Loucy (cell line): ENCODE measurements at regions not wholly inside any gene's neighbourhood (a gene's known extent, or its start where the extent isn't known, plus 50 kb on each side); places are given as distances from the start of the nearest gene placed in this dataset.
"Not testable (repeated sequence)": the region's sequence is repeated elsewhere in the genome, so short reads cannot be mapped to it uniquely, and the experiment has no call there.

Experiments used
- H2AFZ ChIP-seq: fragments of 200-600 bp; sonication (generic); 2 replicates; pipeline ENCODE4 v1.6.0; 2016; ENCODE audit warnings: antibody characterized with exemption, mild to moderate bottlenecking, low read length, moderate library complexity
- H3F3A ChIP-seq: fragments of 200-600 bp; 2 replicates; pipeline ENCODE4 v1.6.0; 2016; ENCODE audit warnings: antibody characterized with exemption, low read depth, mild to moderate bottlenecking
- H3K27me3 ChIP-seq: fragments of 200-600 bp; sonication (generic); 2 replicates; pipeline ENCODE4 v1.6.1; 2014; ENCODE audit warnings: low read length, mild to moderate bottlenecking; ENCODE audit not compliant: insufficient read depth, poor library complexity, severe bottlenecking
- H3K36me3 ChIP-seq: fragments of 200-600 bp; sonication (generic); 2 replicates; pipeline ENCODE4 v1.6.1; 2016; ENCODE audit warnings: low read length; ENCODE audit not compliant: insufficient read depth
- H3K4me1 ChIP-seq: fragments of 200-600 bp; sonication (generic); 2 replicates; pipeline ENCODE4 v1.5.1; 2014; ENCODE audit warnings: low read length, mild to moderate bottlenecking; ENCODE audit not compliant: insufficient read depth, poor library complexity, severe bottlenecking
- H3K4me2 ChIP-seq: fragments of 200-600 bp; sonication (generic); 2 replicates; pipeline ENCODE4 v1.6.0; 2014; ENCODE audit warnings: antibody characterized with exemption, low read length, low read depth, mild to moderate bottlenecking; ENCODE audit not compliant: poor library complexity, severe bottlenecking
- H3K4me3 ChIP-seq: fragments of 200-600 bp; sonication (generic); 2 replicates; pipeline ENCODE4 v1.5.1; 2014; ENCODE audit warnings: low read length, mild to moderate bottlenecking, mixed read lengths; ENCODE audit not compliant: poor library complexity, severe bottlenecking
- H3K79me2 ChIP-seq: fragments of 200-600 bp; sonication (generic); 2 replicates; pipeline ENCODE4 v1.6.1; 2014; ENCODE audit warnings: low read length; ENCODE audit not compliant: insufficient read depth
- H3K9ac ChIP-seq: fragments of 200-600 bp; sonication (generic); 2 replicates; pipeline ENCODE4 v1.6.0; 2014; ENCODE audit warnings: mild to moderate bottlenecking, low read depth, low read length, moderate library complexity; ENCODE audit not compliant: poor library complexity, severe bottlenecking
- H3K9me2 ChIP-seq: fragments of 200-600 bp; sonication (generic); replicated peaks from 2 replicates; pipeline ENCODE4 v1.6.1; 2016; ENCODE audit warnings: low read depth, low read length, mixed read lengths
- H3K9me3 ChIP-seq: fragments of 200-600 bp; sonication (generic); 2 replicates; pipeline ENCODE4 v1.6.1; 2014; ENCODE audit warnings: mild to moderate bottlenecking, antibody characterized with exemption, low read length, low read depth; ENCODE audit not compliant: insufficient read depth
- H4K20me1 ChIP-seq: fragments of 200-600 bp; sonication (generic); 2 replicates; pipeline ENCODE4 v1.6.0; 2014; ENCODE audit warnings: antibody characterized with exemption, low read length, mild to moderate bottlenecking; ENCODE audit not compliant: insufficient read depth, poor library complexity, severe bottlenecking
- EZH2phosphoT487 ChIP-seq: fragments of 200-600 bp; IDR thresholded peaks from 2 replicates; pipeline ENCODE4 v1.6.1; 2018; ENCODE audit warnings: antibody characterized with exemption, mild to moderate bottlenecking, moderate library complexity, borderline replicate concordance
- TF ChIP-seq, protein P1 (sequence below): fragments of 200-600 bp; sonication (generic); conservative IDR thresholded peaks from 2 replicates; pipeline ENCODE4 v1.5.1; 2014; ENCODE audit warnings: mild to moderate bottlenecking, antibody characterized with exemption, low read length

DNA sequence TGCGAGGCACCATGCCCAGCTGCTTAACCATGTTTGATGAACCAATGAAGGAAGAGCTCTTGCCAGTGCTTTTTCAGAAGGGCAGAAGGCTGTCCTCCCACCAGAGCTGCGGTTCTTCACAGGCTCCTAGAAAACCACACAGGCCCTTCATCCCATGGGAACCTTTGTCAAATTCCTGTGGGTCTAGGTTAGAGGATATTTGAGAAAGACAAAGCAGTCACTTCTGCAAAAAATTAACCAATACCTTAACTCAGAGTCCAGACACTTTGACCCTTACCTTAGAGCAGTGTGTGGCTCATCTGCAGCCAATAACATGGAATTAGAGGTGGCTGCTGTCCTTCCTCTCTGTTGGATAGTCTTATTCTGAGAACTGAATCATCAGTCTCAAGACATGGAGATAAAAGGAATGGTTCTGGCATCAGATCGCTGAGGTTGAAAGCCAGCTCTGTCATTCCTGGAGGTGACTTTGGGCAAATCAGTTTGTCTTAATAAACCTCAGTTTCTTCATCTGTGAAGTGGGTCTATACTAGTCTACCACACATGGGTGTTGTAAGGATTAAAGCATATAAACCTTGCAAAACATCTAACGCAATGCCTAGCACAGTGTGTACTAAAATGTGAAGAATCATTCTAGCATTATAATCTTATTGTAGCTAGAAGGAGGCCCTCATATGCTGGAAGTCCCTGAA lies 65.1 kb upstream of the PIP4K2A start:
- TF ChIP-seq EZH2phosphoT487, result no peak
- TF ChIP-seq, protein P1, sequence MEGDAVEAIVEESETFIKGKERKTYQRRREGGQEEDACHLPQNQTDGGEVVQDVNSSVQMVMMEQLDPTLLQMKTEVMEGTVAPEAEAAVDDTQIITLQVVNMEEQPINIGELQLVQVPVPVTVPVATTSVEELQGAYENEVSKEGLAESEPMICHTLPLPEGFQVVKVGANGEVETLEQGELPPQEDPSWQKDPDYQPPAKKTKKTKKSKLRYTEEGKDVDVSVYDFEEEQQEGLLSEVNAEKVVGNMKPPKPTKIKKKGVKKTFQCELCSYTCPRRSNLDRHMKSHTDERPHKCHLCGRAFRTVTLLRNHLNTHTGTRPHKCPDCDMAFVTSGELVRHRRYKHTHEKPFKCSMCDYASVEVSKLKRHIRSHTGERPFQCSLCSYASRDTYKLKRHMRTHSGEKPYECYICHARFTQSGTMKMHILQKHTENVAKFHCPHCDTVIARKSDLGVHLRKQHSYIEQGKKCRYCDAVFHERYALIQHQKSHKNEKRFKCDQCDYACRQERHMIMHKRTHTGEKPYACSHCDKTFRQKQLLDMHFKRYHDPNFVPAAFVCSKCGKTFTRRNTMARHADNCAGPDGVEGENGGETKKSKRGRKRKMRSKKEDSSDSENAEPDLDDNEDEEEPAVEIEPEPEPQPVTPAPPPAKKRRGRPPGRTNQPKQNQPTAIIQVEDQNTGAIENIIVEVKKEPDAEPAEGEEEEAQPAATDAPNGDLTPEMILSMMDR, result no peak
- no peaks in the 10 kb centered on the region for H3K79me2 ChIP-seq
- no peaks in the 10 kb centered on the region for H3F3A ChIP-seq
- no peak overlapping the region for H2AFZ ChIP-seq
- no peaks in the 10 kb centered on the region for H3K9me2 ChIP-seq
- no peaks in the 10 kb centered on the region for H3K27me3 ChIP-seq
- no peak overlapping the region for H3K4me2 ChIP-seq
- no peaks in the 10 kb centered on the region for H4K20me1 ChIP-seq
- H3K9ac ChIP-seq, result no peak overlapping the region
- H3K4me3 ChIP-seq, result no peak overlapping the region
- no peaks in the 10 kb centered on the region for H3K36me3 ChIP-seq
- no peaks in the 10 kb centered on the region for H3K4me1 ChIP-seq
- H3K9me3 ChIP-seq, result peaks cover 10% of the 10 kb centered on the region; the same call in 1 of the 2 replicates

- Histone ChIP-seq H2AFZ (no peak overlapping the region), H3K79me2 (no peaks in the 10 kb centered on the region), H3F3A (no peaks in the 10 kb centered on the region)
Measured at GRCh38 chr10:22774102-22774501, 59.7 kb upstream of the PIP4K2A start.

GRCh38 chr10:22771631-22772030 lies 57.3 kb upstream of the PIP4K2A start:
- H3K4me1 ChIP-seq, H3K36me3 ChIP-seq, H3K9me2 ChIP-seq, H3K4me3 ChIP-seq, H3F3A ChIP-seq, H3K9me3 ChIP-seq, H3K27me3 ChIP-seq, H2AFZ ChIP-seq, H3K4me2 ChIP-seq, H3K79me2 ChIP-seq, H4K20me1 ChIP-seq, H3K9ac ChIP-seq: not testable (repeated sequence)

More at GRCh38 chr10:22774102-22774501, 59.7 kb upstream of the PIP4K2A start:
- H4K20me1 ChIP-seq, result no peaks in the 10 kb centered on the region
- H3K27me3 ChIP-seq, result no peaks in the 10 kb centered on the region
- TF ChIP-seq EZH2phosphoT487, result no peak
- TF ChIP-seq, protein P1, result no peak
- H3K9me2 ChIP-seq, result no peaks in the 10 kb centered on the region
- no peaks in the 10 kb centered on the region for H3K36me3 ChIP-seq
- H3K4me1 ChIP-seq, result no peaks in the 10 kb centered on the region
- H3K9me3 ChIP-seq, result peaks cover 10% of the 10 kb centered on the region; the same call in 1 of the 2 replicates
- no peak overlapping the region for H3K9ac ChIP-seq
- no peak overlapping the region for H3K4me2 ChIP-seq
- H3K4me3 ChIP-seq, result no peak overlapping the region

DNA sequence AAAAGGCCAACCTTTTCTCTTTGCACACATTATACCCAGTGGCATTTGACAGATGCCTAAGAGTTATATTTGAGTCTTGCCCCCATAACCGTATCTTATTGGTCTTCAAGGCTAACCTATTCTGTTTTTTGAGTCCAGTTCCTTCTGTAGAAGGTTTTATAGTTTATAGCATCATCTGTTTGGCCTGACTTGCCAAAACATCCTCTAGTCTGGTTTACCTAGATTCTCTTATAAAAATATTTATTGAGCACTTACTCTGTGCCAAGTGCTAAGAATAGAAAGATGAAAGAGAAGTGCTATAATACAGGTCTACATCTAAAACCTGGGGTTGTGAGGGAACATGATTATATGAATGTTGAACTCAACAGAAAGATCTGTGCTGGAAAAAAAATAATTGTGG lies 55.9 kb upstream of the PIP4K2A start:
- H3K27me3 ChIP-seq, result no peaks in the 10 kb centered on the region
- TF ChIP-seq, protein P1, result no peak
- TF ChIP-seq EZH2phosphoT487, result no peak
- H3K9me3 ChIP-seq, result no peaks in the 10 kb centered on the region
- H4K20me1 ChIP-seq, result no peaks in the 10 kb centered on the region
- no peaks in the 10 kb centered on the region for H3F3A ChIP-seq
- H3K4me1 ChIP-seq, result no peaks in the 10 kb centered on the region
- H3K79me2 ChIP-seq, result no peaks in the 10 kb centered on the region
- no peak overlapping the region for H3K4me3 ChIP-seq
- H3K9me2 ChIP-seq, result no peaks in the 10 kb centered on the region
- H3K36me3 ChIP-seq, result no peaks in the 10 kb centered on the region
- H3K4me2 ChIP-seq, result no peak overlapping the region
- no peak overlapping the region for H3K9ac ChIP-seq
- no peak overlapping the region for H2AFZ ChIP-seq
